Osteocyte (in vitro differentiated cells): ENCODE measurements at regions not wholly inside any gene's neighbourhood (a gene's known extent, or its start where the extent isn't known, plus 50 kb on each side); places are given as distances from the start of the nearest gene placed in this dataset.
A peak's percentile ranks its signal among the peaks of the same experiment; 100 is the strongest.

Source experiments
- DNase-seq: peaks from one replicate; pipeline ENCODE4 v3.0.0; 2021; ENCODE audit warnings: mixed read lengths; ENCODE audit not compliant: unreplicated experiment; ENCODE audit errors: extremely low spot score
- H3K27ac Mint-ChIP-seq: one replicate; pipeline ENCODE4 v1.8.0; 2021; ENCODE audit warnings: mild to moderate bottlenecking, mixed read lengths; ENCODE audit not compliant: unreplicated experiment
- H3K27me3 Mint-ChIP-seq: one replicate; pipeline ENCODE4 v1.8.0; 2021; ENCODE audit warnings: mixed read lengths; ENCODE audit not compliant: unreplicated experiment
- H3K36me3 Mint-ChIP-seq: one replicate; pipeline ENCODE4 v1.8.0; 2021; ENCODE audit warnings: mixed read lengths; ENCODE audit not compliant: unreplicated experiment
- H3K4me1 Mint-ChIP-seq: one replicate; pipeline ENCODE4 v1.8.0; 2021; ENCODE audit warnings: mixed read lengths; ENCODE audit not compliant: unreplicated experiment
- H3K4me3 Mint-ChIP-seq: one replicate; pipeline ENCODE4 v1.8.0; 2021; ENCODE audit warnings: mild to moderate bottlenecking, moderate library complexity, mixed read lengths; ENCODE audit not compliant: unreplicated experiment
- H3K9me3 Mint-ChIP-seq: one replicate; pipeline ENCODE4 v1.8.0; 2021; ENCODE audit warnings: mixed read lengths; ENCODE audit not compliant: unreplicated experiment
- CTCF ChIP-seq: fragments of 200-600 bp; sonication (generic); IDR thresholded peaks from 2 replicates; pipeline ENCODE4 v1.5.0; 2021; ENCODE audit warnings: antibody characterized with exemption, mild to moderate bottlenecking, moderate library complexity

GRCh38 chr4:20428436-20429160 is 176.9 kb downstream of the SLIT2 start:
- Mint-ChIP-seq H3K9me3 (no peaks in the 10 kb centered on the region), H3K27ac (no peak overlapping the region), H3K4me1 (peaks cover 26% of the 10 kb centered on the region), H3K27me3 (no peaks in the 10 kb centered on the region), H3K36me3 (no peaks in the 10 kb centered on the region), H3K4me3 (no peak overlapping the region)
- no peak for DNase-seq
- TF ChIP-seq CTCF: peak; percentile 57

- no peaks in the 10 kb centered on the region for H3K27me3 Mint-ChIP-seq
- H3K4me3 Mint-ChIP-seq: no peak overlapping the region
Measured at GRCh38 chr4:20430259-20430941, 178.7 kb downstream of the SLIT2 start.

GRCh38 chr4:20431543-20431951 is 179.8 kb downstream of the SLIT2 start:
- peaks cover 26% of the 10 kb centered on the region for H3K4me1 Mint-ChIP-seq
- no peaks in the 10 kb centered on the region for H3K27me3 Mint-ChIP-seq
- no peak for TF ChIP-seq CTCF
- no peaks in the 10 kb centered on the region for H3K9me3 Mint-ChIP-seq
- DNase-seq: no peak
- no peak overlapping the region for H3K27ac Mint-ChIP-seq
- H3K4me3 Mint-ChIP-seq: no peak overlapping the region
- no peaks in the 10 kb centered on the region for H3K36me3 Mint-ChIP-seq

More at GRCh38 chr4:20430259-20430941, 178.7 kb downstream of the SLIT2 start:
- TF ChIP-seq CTCF: no peak
- peaks cover 26% of the 10 kb centered on the region for H3K4me1 Mint-ChIP-seq
- H3K9me3 Mint-ChIP-seq: no peaks in the 10 kb centered on the region
- DNase-seq: no peak
- H3K36me3 Mint-ChIP-seq: no peaks in the 10 kb centered on the region
- H3K27ac Mint-ChIP-seq: no peak overlapping the region

GRCh38 chr4:20432088-20432487 is 180.4 kb downstream of the SLIT2 start:
- Mint-ChIP-seq H3K27ac (no peak overlapping the region), H3K4me3 (no peak overlapping the region), H3K27me3 (no peaks in the 10 kb centered on the region), H3K9me3 (no peaks in the 10 kb centered on the region), H3K4me1 (peaks cover 26% of the 10 kb centered on the region), H3K36me3 (no peaks in the 10 kb centered on the region)
- no peak for DNase-seq
- no peak for TF ChIP-seq CTCF

- TF ChIP-seq CTCF: no peak
- Mint-ChIP-seq H3K27me3 (no peaks in the 10 kb centered on the region), H3K27ac (peak overlapping the region; percentile 19), H3K9me3 (peaks cover 4% of the 10 kb centered on the region), H3K36me3 (peaks cover 2% of the 10 kb centered on the region), H3K4me1 (peaks cover 24% of the 10 kb centered on the region), H3K4me3 (no peak overlapping the region)
- no peak for DNase-seq
Measured at GRCh38 chr4:20433097-20433705, 181.5 kb downstream of the SLIT2 start.
